ENCODE measurements at regions not wholly inside any gene's neighbourhood (a gene's known extent, or its start where the extent isn't known, plus 50 kb on each side); places are given as distances from the start of the nearest gene placed in this dataset.

DNA sequence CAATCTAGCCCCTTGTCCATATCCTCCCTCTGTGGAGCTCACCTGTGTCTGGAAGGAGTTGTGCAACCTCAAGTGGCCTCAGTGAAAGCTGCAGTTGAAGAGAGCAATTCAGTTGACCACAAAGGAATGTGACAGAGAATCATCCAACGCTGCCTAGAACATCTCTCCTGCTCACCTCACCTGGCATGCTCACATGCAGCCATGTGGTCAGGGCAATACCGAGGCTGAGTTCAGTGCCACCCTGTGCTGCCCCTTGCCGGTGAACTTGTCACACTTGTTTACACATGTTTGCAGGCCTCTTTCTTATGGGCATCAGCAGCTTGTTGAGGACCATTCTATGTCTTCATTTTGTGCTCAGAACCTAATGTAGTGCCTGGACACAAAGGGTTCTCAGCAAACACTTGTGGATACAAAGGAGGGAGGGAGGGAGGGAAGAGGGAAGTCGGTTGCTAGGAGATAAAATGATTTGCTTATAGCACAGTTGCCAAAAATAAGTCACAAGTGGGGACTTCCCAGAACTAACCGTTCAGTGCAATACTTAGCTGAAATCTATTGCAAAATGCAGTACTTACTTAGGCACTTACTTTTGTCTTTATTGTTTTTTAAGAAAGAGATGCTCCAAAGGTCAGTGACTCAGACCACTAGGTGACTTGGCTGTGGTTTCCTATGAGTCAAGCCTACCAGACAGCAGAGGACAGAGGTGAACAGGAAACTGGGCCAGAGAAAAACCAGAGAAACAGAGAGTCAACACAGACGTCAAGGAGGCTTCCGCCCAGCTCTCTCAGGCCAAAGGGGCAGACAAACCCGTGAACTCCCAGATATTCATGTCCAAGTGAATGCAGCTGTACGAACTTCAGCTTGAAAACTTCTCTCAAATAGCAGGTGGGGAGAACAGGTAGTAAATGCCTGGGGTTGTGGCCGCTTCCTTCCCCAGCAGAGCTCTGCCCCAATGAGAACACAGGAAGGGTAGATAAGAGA is 227.8 kb upstream of the CTNNB1 start:
- peaks cover 27% of the 10 kb centered on the region for H3K4me1 ChIP-seq (ENCODE audit: low read depth)
- peak; percentile 55 to 96 for DNase-seq (ENCODE audit: low read depth in 1 of 2, low spot score in 1 of 2)
- no peaks in the 10 kb centered on the region for H3K9me3 ChIP-seq (ENCODE audit: low read depth)
- no peaks in the 10 kb centered on the region for H3K27me3 ChIP-seq
- no peak overlapping the region for H3K4me3 ChIP-seq
- H3K27ac ChIP-seq, result peak overlapping the region; percentile 61
- no peaks in the 10 kb centered on the region for H3K36me3 ChIP-seq
- TF ChIP-seq, protein P1, sequence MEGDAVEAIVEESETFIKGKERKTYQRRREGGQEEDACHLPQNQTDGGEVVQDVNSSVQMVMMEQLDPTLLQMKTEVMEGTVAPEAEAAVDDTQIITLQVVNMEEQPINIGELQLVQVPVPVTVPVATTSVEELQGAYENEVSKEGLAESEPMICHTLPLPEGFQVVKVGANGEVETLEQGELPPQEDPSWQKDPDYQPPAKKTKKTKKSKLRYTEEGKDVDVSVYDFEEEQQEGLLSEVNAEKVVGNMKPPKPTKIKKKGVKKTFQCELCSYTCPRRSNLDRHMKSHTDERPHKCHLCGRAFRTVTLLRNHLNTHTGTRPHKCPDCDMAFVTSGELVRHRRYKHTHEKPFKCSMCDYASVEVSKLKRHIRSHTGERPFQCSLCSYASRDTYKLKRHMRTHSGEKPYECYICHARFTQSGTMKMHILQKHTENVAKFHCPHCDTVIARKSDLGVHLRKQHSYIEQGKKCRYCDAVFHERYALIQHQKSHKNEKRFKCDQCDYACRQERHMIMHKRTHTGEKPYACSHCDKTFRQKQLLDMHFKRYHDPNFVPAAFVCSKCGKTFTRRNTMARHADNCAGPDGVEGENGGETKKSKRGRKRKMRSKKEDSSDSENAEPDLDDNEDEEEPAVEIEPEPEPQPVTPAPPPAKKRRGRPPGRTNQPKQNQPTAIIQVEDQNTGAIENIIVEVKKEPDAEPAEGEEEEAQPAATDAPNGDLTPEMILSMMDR (IDR thresholded peaks at IDR 0.05; ENCODE audit: low read depth, low read length), result no peak

DNA sequence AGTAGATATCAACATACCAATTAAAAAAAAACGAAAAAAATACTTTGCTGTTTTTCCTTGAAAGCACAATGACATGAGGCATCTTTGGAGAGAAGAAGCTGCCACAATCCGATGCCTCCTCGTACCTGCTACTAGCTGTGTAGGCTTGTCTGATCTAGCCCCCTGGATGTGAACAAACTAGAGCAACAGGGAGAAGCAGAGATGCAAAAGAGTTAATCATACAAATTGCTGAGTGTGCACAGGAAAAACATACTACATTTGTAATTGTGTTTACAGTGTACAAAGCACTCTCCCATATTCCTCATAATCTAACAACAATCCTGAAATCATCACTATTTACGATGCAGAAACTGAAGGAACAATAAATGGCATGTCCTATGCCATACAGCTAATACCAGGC is 227.0 kb upstream of the CTNNB1 start:
- TF ChIP-seq, protein P1 (IDR thresholded peaks at IDR 0.05; ENCODE audit: low read depth, low read length), result no peak
- Histone ChIP-seq H3K27me3 (no peaks in the 10 kb centered on the region), H3K9me3 (ENCODE audit: low read depth) (no peaks in the 10 kb centered on the region), H3K4me1 (ENCODE audit: low read depth) (peaks cover 27% of the 10 kb centered on the region), H3K36me3 (no peaks in the 10 kb centered on the region), H3K27ac (peak overlapping the region; percentile 61), H3K4me3 (no peak overlapping the region)
- no peak for DNase-seq (ENCODE audit: low read depth in 1 of 2, low spot score in 1 of 2)

DNA sequence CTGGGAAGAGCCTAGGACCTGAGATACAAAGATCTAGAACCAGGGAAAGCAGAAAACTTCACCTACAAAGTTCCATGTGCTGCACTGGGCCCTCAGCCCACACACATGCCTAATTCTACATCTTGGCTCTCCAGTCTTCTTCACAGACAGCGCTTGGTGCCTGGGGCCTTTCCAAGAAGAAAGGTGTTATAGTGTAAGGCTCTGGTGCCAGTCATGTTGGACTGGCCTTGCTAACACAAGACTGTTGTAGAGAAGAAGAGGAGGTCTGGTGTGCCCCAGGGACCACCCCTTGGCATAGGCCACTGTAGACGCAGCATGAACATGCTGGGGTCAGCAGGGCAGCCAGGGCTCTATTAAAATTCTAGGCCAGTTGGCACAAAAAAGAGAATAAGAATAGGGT is 226.2 kb upstream of the CTNNB1 start:
- no peak for DNase-seq (ENCODE audit: low read depth in 1 of 2, low spot score in 1 of 2)

DNA sequence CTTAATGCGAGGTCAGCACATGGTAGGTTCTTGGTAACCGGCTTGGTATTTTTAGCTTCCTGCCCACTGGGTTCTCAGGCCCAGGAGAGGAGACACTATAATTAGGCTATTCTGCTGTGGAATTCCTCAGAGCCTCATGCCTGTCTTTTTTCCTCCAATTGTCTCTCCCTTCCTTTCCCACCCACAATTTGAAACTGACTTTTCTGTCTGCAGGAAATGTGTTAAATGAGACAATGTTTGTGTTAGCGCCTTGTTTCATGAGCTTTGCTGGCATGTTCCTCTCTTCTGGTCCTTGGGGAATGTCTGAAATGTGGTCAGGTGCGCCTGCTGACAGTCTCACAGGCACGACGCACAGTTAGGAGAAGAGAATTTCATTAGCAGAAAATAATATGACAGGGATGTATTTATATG is 223.6 kb upstream of the CTNNB1 start:
- peaks cover 26% of the 10 kb centered on the region for H3K4me1 ChIP-seq (ENCODE audit: low read depth)
- H3K4me3 ChIP-seq, result no peak overlapping the region
- H3K27me3 ChIP-seq, result no peaks in the 10 kb centered on the region
- H3K27ac ChIP-seq, result peak overlapping the region; percentile 50
- DNase-seq (ENCODE audit: low read depth in 1 of 2, low spot score in 1 of 2), result peak; percentile 12 to 39
- H3K36me3 ChIP-seq, result no peaks in the 10 kb centered on the region
- no peaks in the 10 kb centered on the region for H3K9me3 ChIP-seq (ENCODE audit: low read depth)
- TF ChIP-seq, protein P1 (IDR thresholded peaks at IDR 0.05; ENCODE audit: low read depth, low read length), result no peak

More for the DNA sequence above, 226.2 kb upstream of the CTNNB1 start:
- H3K27ac ChIP-seq, result no peak overlapping the region
- peaks cover 27% of the 10 kb centered on the region for H3K4me1 ChIP-seq (ENCODE audit: low read depth)
- H3K36me3 ChIP-seq, result no peaks in the 10 kb centered on the region
- no peaks in the 10 kb centered on the region for H3K9me3 ChIP-seq (ENCODE audit: low read depth)
- TF ChIP-seq, protein P1 (IDR thresholded peaks at IDR 0.05; ENCODE audit: low read depth, low read length), result no peak
- no peak overlapping the region for H3K4me3 ChIP-seq
- no peaks in the 10 kb centered on the region for H3K27me3 ChIP-seq

DNA sequence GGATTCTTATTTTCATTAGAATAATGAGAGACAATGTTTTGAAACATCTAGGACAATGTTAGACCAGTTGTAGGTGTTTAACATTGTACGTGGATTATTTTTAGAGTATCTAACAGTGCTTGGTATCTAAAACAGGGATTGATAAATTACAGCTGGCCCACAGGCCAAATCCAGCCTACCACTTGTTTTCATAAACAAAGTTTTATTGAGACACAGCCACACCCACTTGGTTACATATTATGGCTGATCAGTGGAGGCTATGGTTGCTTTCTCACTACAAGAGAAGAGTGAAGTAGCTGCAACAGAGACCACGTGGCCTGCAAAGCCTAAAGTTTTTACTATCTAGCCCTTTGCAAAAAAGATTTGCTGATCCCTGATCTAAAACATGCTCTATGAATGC is 223.1 kb upstream of the CTNNB1 start:
- TF ChIP-seq, protein P1 (IDR thresholded peaks at IDR 0.05; ENCODE audit: low read depth, low read length), result no peak
- no peaks in the 10 kb centered on the region for H3K27me3 ChIP-seq
- no peak overlapping the region for H3K4me3 ChIP-seq
- no peaks in the 10 kb centered on the region for H3K36me3 ChIP-seq
- peaks cover 21% of the 10 kb centered on the region for H3K4me1 ChIP-seq (ENCODE audit: low read depth)
- no peaks in the 10 kb centered on the region for H3K9me3 ChIP-seq (ENCODE audit: low read depth)
- DNase-seq (ENCODE audit: low read depth in 1 of 2, low spot score in 1 of 2), result no peak
- H3K27ac ChIP-seq, result no peak overlapping the region
